ENCODE measurements at regions not wholly inside any gene's neighbourhood (a gene's known extent, or its start where the extent isn't known, plus 50 kb on each side); places are given as distances from the start of the nearest gene placed in this dataset.

DNA sequence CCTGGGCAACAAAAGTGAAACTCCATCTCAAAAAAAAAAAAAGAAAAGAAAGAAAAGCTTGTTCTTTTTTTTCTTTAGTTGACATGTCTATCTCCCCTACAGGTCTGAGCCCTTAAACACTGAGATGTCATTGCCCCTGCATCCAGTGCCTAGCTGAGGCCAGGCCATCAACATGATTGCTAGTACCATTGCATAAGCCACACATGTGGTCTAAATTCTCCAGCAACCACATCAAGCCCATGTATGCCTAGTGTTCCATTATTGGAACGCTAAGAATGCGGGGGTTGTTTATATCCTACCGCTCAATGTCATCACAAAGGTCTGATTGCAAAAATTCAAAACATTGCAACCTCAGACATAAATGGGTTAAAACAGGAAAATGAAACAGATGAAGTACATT is 62.7 kb downstream of the NPTX2 start:
- no peak for ATAC-seq

DNA sequence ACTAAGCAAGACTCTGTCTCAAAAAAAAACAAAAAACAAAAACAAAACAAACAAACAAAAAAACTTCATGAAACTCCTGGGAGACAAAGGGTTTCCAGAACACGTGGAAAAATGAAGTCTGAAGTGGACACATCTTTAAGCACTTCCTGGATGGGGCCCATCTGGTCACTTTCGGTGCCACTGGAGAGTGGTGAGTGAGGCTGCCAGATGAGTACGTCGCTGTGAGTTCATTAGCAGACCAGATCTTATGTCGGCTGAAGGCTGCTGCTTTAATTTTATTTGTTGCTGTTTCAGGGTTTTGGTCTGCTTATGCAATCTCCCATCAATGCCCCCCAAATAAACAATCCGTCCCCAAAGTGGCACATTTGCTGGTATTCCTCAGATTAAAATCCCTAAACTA is 64.4 kb downstream of the NPTX2 start:
- no peak for ATAC-seq

DNA sequence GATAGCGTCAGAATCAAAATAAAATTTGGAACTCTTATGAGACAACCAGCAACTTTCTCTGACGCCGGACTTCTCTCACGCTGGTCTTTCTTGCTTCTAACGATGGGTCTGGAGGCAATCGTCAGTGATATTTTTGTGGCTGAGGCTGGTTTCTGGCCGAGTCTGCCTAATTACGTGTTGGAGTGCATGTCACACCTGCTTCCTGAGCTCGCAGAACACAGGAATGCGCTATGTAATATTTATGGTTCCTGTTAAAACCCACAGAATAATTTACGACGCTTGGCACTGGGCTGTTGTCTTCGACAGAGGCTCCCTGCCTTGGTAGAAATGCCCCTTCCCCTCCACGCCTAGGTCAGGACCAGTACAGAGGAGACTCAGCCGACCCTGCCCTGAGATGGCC is 64.9 kb downstream of the NPTX2 start:
- ATAC-seq, result no peak

DNA sequence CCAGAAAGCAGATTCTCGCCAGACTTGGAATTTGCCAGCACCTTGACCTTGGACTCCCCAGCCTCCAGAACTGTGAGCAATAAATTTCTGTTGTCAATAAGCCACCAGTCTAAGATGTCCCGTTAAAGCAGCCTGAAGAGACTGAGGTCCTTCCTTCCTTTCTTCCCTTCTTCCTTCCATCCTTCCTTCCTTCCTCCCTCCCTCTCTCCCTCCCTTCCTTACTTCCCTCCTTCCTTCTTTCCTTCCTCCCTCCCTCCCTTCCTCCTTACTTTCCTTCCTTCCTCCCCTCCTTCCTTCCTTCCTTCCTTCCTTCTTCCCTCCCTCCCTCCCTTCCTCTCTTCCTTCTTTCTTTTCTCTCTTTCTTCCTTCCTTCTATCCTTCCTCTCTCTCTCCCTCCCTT is 66.4 kb downstream of the NPTX2 start:
- ATAC-seq, result no peak

DNA sequence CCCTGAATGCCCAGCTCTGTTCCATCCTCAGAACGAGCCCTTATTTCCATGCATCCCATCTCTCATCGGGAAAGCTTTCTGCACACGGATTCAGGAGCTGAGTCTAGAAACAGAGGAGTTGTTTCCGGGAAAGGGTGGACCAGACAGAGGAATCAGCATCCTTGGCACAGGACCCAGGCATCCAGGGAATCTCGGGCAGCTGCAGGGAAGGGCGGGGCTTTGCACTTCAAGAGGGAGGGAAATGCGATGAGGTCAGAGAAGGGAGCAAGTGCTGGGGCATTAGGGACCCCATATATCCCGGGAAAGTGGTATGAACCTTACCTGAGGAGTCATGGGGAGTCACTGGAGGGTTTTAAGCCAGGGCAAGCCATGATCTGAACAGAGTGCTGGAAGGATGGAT is 68.5 kb downstream of the NPTX2 start:
- no peak for ATAC-seq

DNA sequence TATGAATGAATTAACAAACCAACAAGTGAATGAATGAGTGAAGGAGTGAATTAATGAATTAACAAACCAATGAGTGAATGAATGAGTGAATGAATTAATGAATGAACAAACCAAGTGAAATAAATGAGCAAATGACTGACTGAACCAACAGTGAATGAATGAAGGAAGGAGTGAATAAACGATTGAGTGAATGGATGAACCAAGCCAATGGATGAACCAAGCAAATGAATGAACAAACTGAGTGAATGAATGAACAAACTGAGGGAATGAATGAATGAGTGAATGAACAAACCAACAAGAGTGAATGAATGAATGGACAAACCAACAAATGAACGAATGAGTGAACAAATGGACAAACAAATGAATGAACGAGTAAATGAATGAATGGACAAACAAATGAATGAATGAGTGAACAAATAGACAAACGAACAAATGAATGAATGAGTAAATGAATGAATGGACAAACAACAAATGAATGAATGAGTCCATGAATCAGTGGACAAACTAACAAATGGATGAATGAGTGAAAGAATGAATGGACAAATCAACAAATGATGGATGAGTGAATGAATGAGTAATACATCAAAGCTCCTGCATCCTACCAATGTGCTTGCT is 69.5 kb downstream of the NPTX2 start:
- ATAC-seq, result no peak

DNA sequence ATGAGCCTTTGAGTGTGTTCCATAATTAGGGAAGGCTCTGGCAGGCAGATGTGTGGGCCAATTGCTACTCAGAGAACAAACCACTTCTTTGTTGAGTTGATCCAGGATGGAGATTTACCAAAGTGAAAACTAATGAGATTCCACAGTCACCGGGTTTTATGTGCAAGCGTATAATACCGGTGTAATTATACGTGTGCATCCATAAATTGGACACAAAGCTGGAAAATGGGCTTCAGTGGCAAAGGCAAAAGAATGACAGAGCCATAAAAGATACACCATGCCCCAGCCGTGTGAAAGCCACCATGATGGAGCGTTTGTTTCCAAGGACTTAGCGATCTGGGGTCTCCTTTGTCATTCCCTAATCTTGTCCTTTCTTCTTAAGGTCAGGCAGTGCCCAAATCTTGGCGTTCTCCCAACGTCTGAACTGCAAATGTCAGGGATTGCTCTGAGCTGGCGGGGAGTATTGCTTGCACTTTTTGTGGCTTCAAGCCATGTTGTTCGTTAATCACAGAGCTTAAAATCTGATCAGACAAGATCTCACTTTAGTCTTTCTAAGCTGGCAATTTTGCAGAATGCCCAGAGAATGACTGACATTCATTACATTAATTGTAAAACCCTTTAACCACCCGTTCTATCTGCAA is 70.1 kb downstream of the NPTX2 start:
- no peak for ATAC-seq

DNA sequence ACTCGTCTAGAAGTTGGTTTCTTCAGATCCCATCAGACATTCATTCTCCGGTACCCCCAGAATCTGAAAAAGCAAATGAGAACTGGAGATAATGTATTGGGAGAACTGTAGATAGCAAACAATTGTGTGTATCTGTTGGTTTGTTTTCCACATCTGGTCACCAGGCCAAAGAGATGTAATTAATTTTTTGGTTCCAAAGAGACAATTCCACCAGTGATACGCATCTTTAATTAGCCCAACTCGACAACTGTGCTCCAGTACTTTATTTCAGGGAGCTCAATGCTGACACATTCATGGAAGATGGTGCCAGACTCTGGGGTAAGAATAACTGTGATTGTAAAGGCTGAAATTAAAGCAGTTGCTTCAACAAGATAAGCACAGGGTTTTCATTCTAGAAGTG is 74.5 kb downstream of the NPTX2 start:
- ATAC-seq, result no peak

DNA sequence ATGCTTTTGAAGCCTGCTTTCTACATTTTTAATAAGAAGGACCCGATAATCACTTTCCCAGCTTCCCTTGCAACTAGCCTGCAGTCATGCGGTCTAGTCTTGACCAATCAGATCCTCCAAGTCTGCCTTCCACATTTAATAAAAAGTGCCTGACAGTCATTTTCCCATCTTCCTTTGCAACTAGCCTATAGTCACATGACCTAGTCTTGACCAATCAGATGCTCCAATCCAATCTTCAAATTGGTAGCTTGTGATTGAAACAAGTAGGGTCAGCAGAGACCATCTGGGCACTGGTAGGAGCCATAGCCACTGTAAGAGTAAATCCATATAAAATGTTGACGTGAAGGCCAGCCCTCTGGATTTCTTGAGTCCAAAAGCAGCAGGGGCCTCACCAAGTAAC is 80.0 kb downstream of the NPTX2 start:
- ATAC-seq, result no peak

DNA sequence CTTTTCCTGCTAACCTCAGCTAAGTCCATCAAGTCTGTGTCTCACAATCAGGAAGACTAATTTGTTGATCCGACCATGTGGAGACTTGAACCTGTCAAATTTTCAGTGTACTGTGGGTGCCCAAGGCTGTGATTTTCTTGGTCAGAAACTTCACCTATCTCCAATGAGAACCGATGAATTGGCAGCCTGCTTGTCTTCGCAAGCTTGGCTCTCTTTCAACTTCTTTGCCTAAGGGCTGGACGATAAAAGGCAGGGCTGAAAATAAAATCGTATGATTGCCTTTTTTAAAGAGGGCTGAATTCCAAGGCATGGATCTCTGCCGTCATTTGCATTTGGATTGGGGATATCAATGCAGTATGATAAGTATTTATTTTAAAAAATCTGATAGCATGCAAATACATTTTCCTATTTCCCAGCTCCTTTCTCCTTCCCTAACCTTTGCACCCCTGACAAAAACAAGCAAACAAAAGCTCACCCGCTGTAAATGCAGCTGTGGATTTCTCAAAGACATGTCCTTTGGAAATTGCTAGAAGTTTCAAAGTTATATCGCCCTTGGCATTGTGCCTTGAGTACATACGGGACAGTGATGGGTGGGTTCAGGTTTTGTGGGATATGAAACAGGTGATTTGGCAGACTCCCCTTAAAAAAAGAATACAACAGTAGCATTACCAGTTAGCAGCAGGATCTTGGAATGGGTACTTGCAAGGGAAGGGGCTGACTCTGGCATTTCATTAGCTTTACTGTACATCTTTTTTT is 80.6 kb downstream of the NPTX2 start:
- no peak for ATAC-seq

DNA sequence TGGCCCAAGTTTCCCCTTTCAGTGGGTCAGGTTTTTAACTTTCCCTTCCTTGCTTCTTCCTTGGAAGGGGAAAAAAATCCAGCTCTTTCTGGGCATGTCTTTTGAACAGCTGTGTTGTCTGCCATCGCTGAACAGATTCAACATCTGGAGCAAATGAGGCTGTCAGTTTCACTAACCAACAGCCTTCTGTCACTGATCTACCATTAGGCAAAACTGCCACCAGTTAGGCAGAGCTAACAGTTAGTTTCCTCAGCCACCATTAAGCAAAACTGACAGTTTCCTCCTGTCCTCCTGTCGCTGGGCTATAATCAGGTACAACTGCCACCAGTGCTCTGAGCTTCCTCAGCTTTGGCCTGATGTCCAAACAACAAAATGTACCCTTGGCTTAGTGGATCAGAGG is 81.9 kb downstream of the NPTX2 start:
- ATAC-seq, result no peak

DNA sequence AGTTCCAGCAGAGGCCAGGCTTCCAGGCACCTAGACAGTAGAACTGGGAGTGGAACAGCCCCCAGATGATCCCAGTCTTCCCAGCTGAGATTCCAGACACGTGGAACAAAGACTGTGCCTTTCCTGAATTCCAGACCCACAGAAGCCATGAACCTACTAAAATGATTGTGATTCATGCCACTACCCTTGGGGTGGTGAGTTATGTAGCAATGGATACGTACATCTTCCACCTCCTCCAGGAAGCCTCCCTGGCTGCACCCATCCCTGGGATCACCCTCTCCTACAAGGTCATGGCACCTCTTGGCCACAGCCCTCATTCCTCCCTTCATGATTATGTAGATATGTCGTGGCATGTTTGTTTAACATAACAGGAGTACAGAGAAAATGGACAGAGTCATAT is 83.4 kb downstream of the NPTX2 start:
- no peak for ATAC-seq

DNA sequence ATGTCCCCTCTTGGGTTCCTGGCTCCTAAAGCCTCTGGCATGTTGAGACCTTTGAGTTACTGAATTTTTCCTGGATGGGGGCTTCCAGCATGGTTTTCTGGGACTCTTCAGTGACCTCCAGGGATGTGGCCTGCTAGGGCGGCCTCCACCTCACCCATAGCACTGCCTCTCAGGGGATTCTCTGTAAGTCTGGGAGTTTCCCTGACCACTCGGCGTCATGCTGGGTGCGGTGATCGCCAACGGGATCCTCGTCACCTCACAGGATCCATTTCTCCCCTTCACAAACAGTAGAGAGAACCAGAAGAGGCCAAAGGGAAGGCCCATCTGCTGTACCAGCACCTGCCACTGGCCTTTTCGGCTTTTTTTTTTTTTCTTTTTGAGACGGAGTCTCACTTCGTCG is 84.3 kb downstream of the NPTX2 start:
- ATAC-seq, result no peak

DNA sequence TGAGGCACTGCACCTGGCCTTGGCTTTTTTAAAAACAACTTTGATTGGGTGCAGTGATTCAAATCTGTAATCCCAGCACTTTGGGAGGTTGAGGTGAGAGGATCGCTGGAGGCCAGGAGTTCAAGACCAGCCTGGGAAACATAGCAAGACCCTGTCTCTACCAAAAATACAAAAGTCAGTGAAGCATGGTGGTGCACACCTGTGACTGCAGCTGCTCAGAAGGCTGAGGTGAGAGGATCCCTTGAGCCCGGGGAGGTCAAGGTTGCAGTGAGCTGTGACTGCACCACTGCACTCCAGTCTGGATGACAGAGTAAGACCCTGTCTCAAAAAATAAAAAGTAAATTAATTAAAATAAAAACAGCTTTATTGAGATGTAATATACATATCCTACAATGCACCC is 84.9 kb downstream of the NPTX2 start:
- no peak for ATAC-seq

DNA sequence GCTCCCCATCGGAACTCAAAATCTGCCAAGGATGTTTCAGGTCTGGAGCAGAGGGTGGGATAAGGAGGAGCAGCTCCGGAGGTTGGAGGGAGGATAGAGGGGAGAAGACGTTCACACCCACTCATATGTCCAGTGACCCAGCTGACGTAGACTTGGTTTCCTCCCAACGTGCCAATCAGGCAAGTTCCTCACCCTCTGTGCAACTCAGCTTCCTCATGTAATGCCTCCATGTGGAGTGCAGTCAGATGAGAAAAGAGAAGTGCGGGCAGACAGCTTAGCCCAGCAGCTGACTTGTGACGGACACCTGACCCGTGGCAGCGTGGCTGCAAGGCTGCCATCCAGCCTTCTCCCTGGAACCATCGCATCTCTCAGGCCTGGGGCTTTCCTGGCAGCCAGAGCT is 86.8 kb downstream of the NPTX2 start:
- ATAC-seq, result no peak

DNA sequence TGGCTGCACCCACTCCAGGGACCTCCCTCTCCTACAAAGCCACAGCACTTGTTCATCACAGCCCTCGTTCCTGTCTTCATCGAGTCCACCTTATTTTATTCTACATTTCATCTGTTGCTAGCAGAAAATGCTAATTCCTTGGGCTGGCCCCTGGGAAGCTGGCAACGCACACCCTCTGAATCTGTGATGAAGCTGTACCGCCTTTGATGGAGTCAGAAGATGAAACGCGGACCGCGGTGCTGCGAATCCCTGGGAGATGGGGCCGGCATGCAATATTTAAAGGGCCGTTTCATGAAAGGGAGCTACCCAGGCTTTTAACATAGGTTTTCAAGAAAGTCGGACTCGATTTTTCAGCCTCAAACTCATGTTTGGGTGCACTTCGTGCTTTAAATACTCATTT is 88.5 kb downstream of the NPTX2 start:
- no peak for ATAC-seq

DNA sequence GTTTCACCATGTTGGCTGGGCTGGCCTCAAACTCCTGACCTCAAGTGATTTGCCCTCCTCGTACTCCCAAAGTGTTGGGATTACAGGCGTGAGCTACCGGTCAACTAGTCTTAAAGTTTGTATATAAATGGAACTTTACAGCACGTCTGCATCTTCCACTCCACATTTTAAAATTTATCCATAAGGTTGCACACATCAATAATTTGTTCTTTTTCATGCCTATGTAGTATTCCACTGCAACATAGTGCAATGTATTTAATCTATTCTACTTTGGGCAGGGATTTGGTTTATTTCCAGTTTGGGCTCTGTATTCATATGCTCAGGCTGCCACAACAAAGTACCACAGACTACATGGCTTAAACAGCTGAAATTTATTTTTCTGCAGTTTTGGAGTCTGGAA is 90.0 kb downstream of the NPTX2 start:
- no peak for ATAC-seq

DNA sequence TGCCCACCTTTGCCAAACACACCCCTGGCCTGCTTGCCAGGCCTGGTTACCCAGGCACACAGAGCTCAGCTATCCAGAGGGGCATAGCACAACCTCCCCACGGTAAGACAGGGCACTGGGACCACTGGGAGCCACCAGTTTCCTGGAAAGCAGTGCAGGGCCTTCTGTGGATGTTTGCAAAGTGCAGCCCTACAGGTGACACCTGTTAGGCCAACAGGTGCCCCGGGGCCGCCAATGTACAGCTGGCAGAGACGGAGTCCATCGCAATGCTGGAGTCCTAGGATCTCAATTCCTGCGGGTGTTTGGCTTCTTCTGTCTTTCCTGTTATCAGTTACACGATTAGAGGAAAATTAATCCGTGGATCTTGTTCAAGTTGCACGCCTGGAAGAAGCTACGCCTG is 94.9 kb downstream of the NPTX2 start:
- no peak for ATAC-seq

DNA sequence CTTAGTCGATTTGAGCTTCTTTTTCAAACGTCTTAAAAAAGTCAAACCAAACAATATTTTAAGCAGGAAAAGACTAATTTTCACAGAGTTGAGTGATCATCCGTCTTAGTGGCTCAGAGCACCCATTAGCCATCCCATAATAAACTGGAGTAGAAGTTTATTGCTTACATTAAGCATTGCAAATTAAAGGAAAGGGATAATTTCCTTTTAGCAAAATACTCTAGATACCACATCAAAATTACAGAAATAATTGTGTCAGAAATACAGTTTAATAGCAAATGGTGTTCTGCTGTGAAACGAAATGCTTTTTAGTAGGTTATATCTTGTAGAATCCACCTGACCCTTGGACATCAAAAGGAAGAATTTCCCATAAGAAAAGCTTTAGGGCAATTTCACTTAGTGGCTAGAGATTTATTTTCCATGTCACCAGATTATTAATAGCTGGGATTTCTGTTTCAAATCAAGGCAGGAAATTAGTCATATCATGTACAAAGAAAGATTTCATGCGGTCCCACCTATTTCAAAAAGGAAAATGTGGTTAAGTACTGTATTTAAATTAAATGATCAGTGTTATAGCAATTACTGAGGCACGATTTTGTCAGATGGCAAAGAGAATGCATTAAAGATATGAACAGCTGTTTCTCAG is 96.2 kb downstream of the NPTX2 start:
- no peak for ATAC-seq

DNA sequence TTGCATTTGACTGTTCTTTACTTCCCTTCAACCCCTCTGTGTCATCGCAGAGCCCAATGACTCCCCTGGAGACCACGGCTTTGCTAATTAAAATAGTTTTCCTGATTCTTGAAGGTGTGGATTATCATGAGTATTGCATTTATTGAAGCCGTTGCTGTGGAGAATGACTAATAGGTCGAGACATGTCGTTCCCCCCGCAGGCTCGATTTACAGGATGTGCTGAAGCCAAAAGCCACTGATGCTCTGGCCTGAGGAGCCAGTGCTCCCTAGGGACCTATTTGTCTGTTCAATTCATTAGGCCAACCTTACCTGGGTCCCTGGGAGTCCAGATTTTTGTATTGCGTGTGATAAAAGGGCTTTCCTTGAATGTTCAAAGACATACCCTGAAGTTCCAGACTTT is 102.3 kb downstream of the NPTX2 start:
- ATAC-seq, result no peak

DNA sequence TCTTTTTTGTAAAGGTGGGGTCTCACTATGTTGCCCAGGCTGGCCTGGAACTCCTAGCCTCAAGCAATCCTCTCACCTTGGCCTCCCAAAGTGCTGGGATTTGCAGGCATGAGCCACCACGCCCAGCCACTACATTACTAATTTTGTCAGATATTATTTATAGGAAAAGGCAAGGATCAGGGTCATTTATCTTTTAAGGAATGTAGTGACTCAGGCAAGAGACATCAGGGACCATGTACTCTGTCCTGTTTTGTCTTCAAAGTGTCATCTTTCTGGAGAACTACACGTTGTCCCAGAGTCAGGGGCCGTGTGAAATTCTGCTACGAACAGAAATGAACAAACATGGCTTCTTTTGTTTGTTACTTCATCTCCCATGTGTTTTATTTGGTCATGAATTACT is 105.3 kb downstream of the NPTX2 start:
- no peak for ATAC-seq

DNA sequence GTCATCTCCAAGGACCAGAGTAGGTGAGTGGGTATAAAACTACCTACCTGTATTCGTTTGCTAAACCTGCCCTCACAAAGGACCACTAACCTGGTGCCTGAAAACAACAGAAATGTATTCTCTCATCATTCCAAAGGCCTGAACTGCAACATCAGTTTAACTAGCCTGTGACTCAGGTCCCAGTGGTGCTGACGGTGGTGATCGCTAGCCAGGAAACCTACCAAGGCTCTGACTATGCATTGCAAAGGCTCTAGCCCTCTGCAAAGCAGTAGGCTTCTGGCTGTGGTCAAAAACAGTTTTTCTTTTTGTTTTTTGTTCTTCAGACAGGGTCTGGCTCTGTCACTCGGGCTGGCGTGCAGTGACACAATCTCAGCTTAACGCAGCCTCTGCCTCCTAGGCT is 107.5 kb downstream of the NPTX2 start:
- ATAC-seq, result no peak

DNA sequence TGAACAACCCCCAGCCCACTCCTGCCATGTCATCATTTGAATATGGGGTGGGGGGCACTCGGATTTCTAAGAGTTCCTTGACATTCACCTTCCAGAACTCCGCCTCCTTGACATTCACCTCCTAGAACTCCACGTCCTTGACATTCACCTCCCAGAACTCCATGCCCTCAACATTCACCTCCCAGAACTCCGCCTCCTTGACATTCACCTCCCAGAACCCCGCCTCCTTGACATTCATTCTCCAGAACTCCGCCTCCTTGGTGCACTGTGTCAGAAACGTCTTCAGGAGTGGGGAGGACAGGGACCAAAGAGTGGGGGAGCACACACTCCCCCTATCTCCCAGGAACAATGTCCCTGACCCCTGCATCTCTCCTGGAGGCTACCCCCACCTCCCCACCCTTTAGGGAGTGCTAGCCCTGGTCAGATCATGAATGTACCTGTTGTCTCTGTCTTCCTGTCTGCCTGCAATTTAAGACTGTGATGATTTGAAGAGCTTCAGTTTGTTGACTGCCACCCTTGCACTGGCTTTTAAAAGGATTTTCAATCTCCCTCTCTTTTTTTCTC is 110.1 kb downstream of the NPTX2 start:
- no peak for ATAC-seq

DNA sequence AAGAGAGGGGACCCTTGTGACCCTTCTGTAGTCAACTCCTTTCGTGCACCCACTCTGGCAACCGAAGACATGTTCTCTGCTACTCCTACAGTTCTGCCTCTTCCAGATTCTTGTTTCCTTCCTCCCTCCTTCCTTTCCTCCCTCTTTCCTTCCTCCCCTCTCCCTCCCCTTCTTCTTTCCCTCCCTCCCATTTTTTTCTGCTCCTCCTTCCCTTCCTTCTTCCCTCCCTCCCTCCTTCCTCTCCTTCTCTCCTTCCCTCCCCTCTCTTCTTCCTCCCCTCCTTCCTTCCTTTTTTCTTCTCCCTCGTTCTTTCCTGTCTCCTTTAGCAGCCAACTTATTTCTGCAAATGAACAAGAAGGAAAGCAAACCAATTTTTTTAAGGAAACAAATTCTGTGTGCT is 111.5 kb downstream of the NPTX2 start:
- ATAC-seq, result no peak
